CD4-positive, alpha-beta T cell (primary cell): ENCODE measurements at regions not wholly inside any gene's neighbourhood (a gene's known extent, or its start where the extent isn't known, plus 50 kb on each side); places are given as distances from the start of the nearest gene placed in this dataset.

Experiments used
- ATAC-seq: fragments of 200-7000 bp; cut with Tn5 transposase; one replicate; pipeline ENCODE4 v1.10.0; 2022; ENCODE audit warnings: mild to moderate bottlenecking; ENCODE audit not compliant: poor library complexity
- CTCF ChIA-PET: fragments of 350-600 bp; sonication (Branson Sonifier 250); formaldehyde crosslinking; loops from one replicate; lab custom pipeline; 2021; ENCODE audit warnings: antibody characterized with exemption, inconsistent platforms; lab: Charles Lee
- POLR2A ChIA-PET: fragments of 350-600 bp; sonication (Branson Sonifier 250); formaldehyde crosslinking; loops from one replicate; lab custom pipeline; 2021; ENCODE audit warnings: antibody characterized with exemption, inconsistent platforms; lab: Charles Lee
- DNase-seq, 14 experiments: peaks; one replicate each; pipeline ENCODE4 v3.0.0-alpha.2; 2013 to 2020; ENCODE audit warnings: mixed read lengths in 2 of 14
- H3K27ac ChIP-seq, 2 donors: one replicate each; pipeline versions ENCODE4 v1.5.1 to v1.7.0; 2013; ENCODE audit warnings: low read length in 2 of 2, low read depth in 1 of 2, mild to moderate bottlenecking in 1 of 2
- H3K27me3 ChIP-seq, 2 experiments: 1 replicate in 1 of 2; 2 replicates in 1 of 2; pipeline versions ENCODE4 v1.6.1 to v1.7.0; 2013; ENCODE audit warnings: low read length in 2 of 2, control low read depth in 1 of 2, mild to moderate bottlenecking in 1 of 2, moderate library complexity in 1 of 2; ENCODE audit not compliant: insufficient read depth in 2 of 2, control insufficient read depth in 1 of 2
- H3K36me3 ChIP-seq: one replicate; pipeline ENCODE4 v1.6.1; 2013; ENCODE audit warnings: low read length, control low read depth; ENCODE audit not compliant: insufficient read depth
- H3K4me1 ChIP-seq: one replicate; pipeline ENCODE4 v1.6.1; 2013; ENCODE audit warnings: low read length, control low read depth; ENCODE audit not compliant: insufficient read depth
- H3K4me3 ChIP-seq: one replicate; pipeline ENCODE4 v1.5.1; 2013; ENCODE audit warnings: mild to moderate bottlenecking, low read length, moderate library complexity
- H3K9me3 ChIP-seq, 2 experiments: 1 replicate in 1 of 2; 2 replicates in 1 of 2; pipeline versions ENCODE4 v1.6.1 to v1.7.0; 2013; ENCODE audit warnings: low read length in 2 of 2, mild to moderate bottlenecking in 2 of 2, control low read depth in 1 of 2, moderate library complexity in 1 of 2; ENCODE audit not compliant: control insufficient read depth in 1 of 2, insufficient read depth in 1 of 2
- H3K27ac Mint-ChIP-seq: one replicate; pipeline ENCODE4 v1.8.0; 2020; ENCODE audit warnings: mixed read lengths
- H3K27me3 Mint-ChIP-seq: one replicate; pipeline ENCODE4 v1.8.0; 2021; ENCODE audit warnings: mixed read lengths
- H3K36me3 Mint-ChIP-seq: one replicate; pipeline ENCODE4 v1.8.0; 2021; ENCODE audit warnings: low read depth, mixed read lengths
- H3K4me1 Mint-ChIP-seq: one replicate; pipeline ENCODE4 v1.8.0; 2021; ENCODE audit warnings: low read depth, mixed read lengths
- H3K4me3 Mint-ChIP-seq: one replicate; pipeline ENCODE4 v1.8.0; 2020; ENCODE audit warnings: mild to moderate bottlenecking, mixed read lengths
- H3K9me3 Mint-ChIP-seq: one replicate; pipeline ENCODE4 v1.8.0; 2020; ENCODE audit warnings: mixed read lengths
- CTCF ChIP-seq: fragments of 200-600 bp; IDR thresholded peaks from one replicate; pipeline ENCODE4 v1.8.0; 2022; ENCODE audit warnings: antibody characterized with exemption, mild to moderate bottlenecking
- intact Hi-C, 2 experiments: fragments of 100-400 bp; cut with DNase I in 1 of 2; cut with micrococcal nuclease in 1 of 2; formaldehyde crosslinking; loops; one replicate each; pipeline versions ENCODE4 v1.15.1 to v1.9.0; 2023 to 2025; cut with DNase I, micrococcal nuclease

DNA sequence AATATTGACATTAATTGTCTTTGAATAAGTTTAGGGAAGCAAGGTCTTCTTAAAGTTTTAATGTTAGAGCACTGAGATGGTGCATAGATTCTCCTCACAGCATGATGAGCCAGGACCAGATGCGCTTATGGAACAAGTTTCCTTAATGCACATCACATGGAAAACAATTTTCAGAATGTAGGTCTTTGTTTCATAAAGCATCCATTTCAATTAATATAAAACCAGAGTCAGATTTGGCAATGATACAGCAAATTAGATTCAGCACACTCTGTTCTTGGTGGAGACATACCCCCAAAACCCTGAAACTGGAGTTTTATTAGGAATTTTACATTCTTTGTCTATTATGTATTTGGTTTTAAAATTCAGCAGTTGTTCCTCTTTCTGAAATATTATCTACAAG is 402.1 kb upstream of the SEMA6A start:
- ChIA-PET CTCF (no interaction called here), POLR2A (no interaction called here)
- intact Hi-C loops = no loop called here
- no peaks in the 10 kb centered on the region for H3K27me3 Mint-ChIP-seq
- no peak overlapping the region for H3K4me3 ChIP-seq
- H3K36me3 Mint-ChIP-seq = no peaks in the 10 kb centered on the region
- no peaks in the 10 kb centered on the region for H3K27me3 ChIP-seq
- H3K9me3 Mint-ChIP-seq = peaks cover 4% of the 10 kb centered on the region
- no peaks in the 10 kb centered on the region for H3K4me1 ChIP-seq
- ATAC-seq (no peak), DNase-seq (no peak)
- no peak for TF ChIP-seq CTCF
- no peaks in the 10 kb centered on the region for H3K9me3 ChIP-seq
- H3K4me1 Mint-ChIP-seq = no peaks in the 10 kb centered on the region
- no peak overlapping the region for H3K4me3 Mint-ChIP-seq
- H3K27ac Mint-ChIP-seq = no peak overlapping the region
- no peaks in the 10 kb centered on the region for H3K36me3 ChIP-seq
- no peak overlapping the region for H3K27ac ChIP-seq

- no peaks in the 10 kb centered on the region for H3K36me3 Mint-ChIP-seq
- no peaks in the 10 kb centered on the region for H3K36me3 ChIP-seq
- H3K9me3 ChIP-seq = no peaks in the 10 kb centered on the region
- no peak for TF ChIP-seq CTCF
- H3K27me3 Mint-ChIP-seq = no peaks in the 10 kb centered on the region
- no peak for DNase-seq
- ATAC-seq = no peak
- H3K27me3 ChIP-seq = no peaks in the 10 kb centered on the region
- POLR2A ChIA-PET = no interaction called here
- H3K9me3 Mint-ChIP-seq = peaks cover 9% of the 10 kb centered on the region
- no peak overlapping the region for H3K4me3 ChIP-seq
- no peak overlapping the region for H3K4me3 Mint-ChIP-seq
- no peak overlapping the region for H3K27ac Mint-ChIP-seq
- no peak overlapping the region for H3K27ac ChIP-seq
- no peaks in the 10 kb centered on the region for H3K4me1 ChIP-seq
- intact Hi-C loops = no loop called here
- H3K4me1 Mint-ChIP-seq = no peaks in the 10 kb centered on the region
- CTCF ChIA-PET = no interaction called here
Measured at GRCh38 chr5:116971131-116971530, 396.5 kb upstream of the SEMA6A start.

- POLR2A ChIA-PET = no interaction called here
- H3K4me1 Mint-ChIP-seq = no peaks in the 10 kb centered on the region
- H3K36me3 Mint-ChIP-seq = no peaks in the 10 kb centered on the region
- Histone ChIP-seq H3K27me3 (no peaks in the 10 kb centered on the region), H3K36me3 (no peaks in the 10 kb centered on the region), H3K4me3 (no peak overlapping the region), H3K9me3 (no peaks in the 10 kb centered on the region), H3K27ac (no peak overlapping the region), H3K4me1 (no peaks in the 10 kb centered on the region)
- TF ChIP-seq CTCF = no peak
- CTCF ChIA-PET = no interaction called here
- no peak overlapping the region for H3K4me3 Mint-ChIP-seq
- intact Hi-C loops = no loop called here
- H3K27me3 Mint-ChIP-seq = no peaks in the 10 kb centered on the region
- H3K9me3 Mint-ChIP-seq = peaks cover 9% of the 10 kb centered on the region
- ATAC-seq = no peak
- H3K27ac Mint-ChIP-seq = no peak overlapping the region
- no peak for DNase-seq
Measured at GRCh38 chr5:116970318-116970717, 395.7 kb upstream of the SEMA6A start.
